GM21576 (cell line): ENCODE measurements at regions not wholly inside any gene's neighbourhood (a gene's known extent, or its start where the extent isn't known, plus 50 kb on each side); places are given as distances from the start of the nearest gene placed in this dataset.
"Not testable (repeated sequence)": the region's sequence is repeated elsewhere in the genome, so short reads cannot be mapped to it uniquely, and the experiment has no call there.

Source experiments
- ATAC-seq: cut with Tn5 transposase; IDR thresholded peaks from one replicate; pipeline ENCODE4 v1.9.1; 2021; ENCODE audit warnings: mild to moderate bottlenecking, moderate library complexity; ENCODE audit not compliant: unreplicated experiment

DNA sequence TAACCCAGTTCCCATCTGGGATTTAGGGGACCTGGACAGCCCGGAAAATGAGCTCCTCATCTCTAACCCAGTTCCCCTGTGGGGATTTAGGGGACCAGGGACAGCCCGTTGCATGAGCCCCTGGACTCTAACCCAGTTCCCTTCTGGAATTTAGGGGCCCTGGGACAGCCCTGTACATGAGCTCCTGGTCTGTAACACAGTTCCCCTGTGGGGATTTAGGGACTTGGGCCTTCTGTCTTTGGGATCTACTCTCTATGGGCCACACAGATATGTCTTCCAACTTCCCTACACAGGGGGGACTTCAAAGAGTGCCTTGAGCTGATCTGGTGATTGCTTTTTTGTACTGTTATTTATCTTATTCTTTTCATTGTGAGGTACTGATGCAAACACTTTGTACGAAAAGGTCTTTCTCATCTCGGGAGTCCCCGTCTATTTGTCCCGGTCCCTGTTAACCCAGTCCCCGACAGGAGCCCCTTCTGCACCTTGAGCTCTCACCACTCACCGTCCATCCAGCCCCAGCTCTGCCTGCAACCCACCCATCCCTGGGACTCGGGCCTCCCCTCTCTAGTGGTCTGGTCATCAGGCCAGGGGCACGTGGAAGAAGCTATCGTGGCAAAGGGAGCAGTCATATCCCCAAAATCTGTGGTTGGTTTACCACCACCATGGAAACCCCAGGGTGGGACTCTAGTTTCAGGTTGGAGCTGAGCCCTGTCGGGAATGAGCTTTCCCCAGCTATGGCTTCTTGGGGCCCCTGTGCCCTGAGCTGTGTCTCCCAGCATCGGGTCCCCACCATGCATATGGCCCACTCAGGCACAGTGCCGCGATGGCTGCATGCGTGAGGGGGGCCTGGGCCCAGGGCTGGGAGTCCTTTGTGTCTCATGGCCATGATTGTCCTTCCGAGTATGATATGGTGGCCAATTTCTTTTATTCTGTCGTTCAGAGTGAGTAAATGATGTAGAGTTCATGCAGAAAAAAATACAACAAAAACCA is 270.4 kb upstream of the PLCXD1 start:
- not testable (repeated sequence) for ATAC-seq

DNA sequence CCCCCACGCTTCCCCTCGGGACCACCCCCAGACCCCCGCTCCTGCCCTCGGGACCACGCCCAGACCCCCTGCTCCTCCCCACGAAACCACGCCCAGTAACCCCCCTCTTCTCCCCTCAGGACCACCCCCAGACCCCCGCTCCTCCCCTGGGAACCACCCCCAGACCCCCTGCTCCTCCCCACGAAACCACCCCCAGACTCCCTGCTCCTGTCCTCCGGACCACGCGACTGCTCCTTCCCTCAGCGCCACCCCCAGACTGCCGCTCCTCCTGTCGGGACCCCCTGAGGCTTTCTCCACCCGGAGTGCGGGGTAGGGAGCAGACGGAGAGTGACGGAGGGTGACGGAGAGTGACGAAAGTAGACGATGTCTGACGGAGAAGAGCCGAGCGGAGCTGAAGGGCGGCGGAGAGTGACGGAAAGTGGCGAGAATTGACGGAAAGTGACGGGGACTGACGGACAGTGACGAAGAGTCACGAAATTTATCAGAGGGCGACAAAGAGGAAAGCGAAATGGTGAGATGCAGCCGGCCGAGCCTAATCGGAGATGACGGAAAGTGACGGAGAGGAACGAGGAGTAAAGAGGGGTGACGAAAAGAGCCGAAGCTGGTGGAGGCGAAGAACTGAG is 267.2 kb upstream of the PLCXD1 start:
- peak; percentile 75 for ATAC-seq

DNA sequence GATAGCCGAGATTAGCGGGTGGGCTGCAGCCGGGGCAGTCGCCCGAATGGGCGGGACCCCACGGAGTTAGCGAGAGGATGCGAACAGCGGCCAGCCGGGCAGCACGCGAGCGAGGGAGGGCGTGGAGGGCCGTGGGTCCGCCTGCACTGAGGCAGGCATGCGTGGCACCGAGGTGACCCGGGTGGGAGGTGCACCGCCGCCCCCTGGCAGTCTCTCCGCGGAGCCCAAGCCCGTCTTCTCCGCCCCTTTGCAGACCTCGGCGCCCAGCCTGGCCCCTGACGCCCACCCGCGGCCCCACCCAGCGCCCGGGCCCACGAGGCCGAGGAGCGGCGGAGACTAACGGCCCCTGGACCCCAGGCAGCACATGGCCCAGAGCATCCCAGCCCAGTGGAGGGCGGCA is 266.7 kb upstream of the PLCXD1 start:
- not testable (repeated sequence) for ATAC-seq

DNA sequence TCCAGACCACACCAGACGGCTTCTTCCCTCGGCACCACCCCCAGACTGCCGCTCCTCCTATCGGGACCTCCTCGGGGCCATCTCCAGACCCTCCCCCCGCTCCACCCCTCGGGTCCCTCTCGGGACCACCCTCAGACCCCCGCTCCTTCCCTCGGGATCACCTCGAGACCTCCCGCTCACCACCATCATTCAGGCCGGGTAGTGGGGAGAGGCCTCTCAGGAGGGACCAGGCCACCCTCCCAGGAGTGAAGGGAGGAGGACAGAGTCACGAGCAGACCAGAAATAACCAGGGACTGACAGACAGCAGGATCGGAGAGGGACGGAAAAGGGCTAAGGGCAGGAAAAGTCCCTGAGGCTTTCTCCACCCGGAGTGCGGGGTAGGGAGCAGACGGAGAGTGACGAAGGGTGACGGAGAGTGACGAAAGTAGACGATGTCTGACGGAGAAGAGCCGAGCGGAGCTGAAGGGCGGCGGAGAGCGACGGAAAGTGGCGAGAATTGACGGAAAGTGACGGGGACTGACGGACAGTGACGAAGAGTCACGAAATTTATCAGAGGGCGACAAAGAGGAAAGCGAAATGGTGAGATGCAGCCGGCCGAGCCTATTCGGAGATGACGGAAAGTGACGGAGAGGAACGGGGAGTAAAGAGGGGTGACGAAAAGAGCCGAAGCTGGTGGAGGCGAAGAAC is 262.3 kb upstream of the PLCXD1 start:
- peak; percentile 77 for ATAC-seq

DNA sequence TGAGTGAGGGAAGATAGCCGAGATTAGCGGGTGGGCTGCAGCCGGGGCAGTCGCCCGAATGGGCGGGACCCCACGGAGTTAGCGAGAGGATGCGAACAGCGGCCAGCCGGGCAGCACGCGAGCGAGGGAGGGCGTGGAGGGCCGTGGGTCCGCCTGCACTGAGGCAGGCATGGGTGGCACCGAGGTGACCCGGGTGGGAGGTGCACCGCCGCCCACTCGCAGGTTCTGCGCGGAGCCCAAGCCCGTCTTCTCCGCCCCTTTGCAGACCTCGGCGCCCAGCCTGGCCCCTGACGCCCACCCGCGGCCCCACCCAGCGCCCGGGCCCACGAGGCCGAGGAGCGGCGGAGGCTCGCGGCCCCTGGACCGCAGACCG is 261.7 kb upstream of the PLCXD1 start:
- ATAC-seq = peak; percentile 12

DNA sequence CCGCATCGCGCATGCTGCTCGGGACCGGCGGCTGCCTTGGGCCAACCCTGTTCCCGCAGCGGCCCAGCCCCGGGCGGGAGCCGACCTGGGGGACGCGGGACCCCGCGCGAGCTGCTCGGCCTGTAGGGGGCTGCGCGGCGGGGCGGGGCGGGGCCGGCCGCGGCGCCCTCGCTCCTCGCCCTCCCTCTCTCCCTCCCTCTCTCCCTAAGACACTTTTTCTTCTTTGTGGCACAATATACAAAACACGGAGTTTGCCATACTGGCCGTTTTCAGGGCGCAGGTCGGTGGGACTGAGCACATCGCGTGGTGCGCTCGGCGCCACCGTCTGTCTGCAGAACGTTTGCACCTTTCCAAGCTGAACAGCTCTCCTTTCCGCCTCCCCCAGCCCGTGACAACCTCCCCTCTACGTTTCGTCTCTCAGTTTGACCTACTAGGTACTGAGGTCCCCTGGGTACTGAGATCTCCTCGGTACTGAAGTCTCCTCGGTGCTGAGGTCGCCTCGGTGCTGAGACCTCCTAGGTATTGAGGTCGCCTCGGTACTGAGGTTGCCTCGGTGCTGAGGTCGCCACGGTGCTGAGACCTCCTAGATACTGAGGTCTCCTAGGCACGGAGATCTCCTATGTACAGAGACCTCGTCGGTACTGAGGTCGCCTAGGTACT is 261.1 kb upstream of the PLCXD1 start:
- ATAC-seq = peak; percentile 32

DNA sequence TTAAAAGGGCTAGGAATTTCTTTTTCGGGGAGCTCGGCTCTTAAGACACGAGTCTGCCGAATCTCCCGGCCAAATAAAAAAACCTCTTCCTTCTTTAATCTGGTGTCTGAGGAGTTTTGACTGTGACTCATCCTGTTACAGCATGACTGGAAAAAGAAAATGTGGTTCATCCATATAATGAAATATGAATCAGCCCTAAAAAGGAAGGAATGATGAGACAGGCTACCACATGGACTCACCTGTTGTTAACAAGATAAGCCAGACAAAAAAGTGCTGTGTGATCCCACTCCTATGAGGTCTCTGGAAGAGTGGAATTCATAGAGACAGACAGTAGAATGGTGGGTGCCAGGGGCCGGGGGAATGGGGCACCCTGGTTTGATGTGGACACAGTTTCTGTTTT is 257.0 kb upstream of the PLCXD1 start:
- ATAC-seq = not testable (repeated sequence)
